OCI-LY1 (cell line): ENCODE measurements at regions not wholly inside any gene's neighbourhood (a gene's known extent, or its start where the extent isn't known, plus 50 kb on each side); places are given as distances from the start of the nearest gene placed in this dataset.

Experiments
- H2AFZ ChIP-seq: fragments of 200-600 bp; sonication (generic), shearing (Covaris generic); 2 replicates; pipeline ENCODE4 v1.6.0; 2014; ENCODE audit warnings: antibody characterized with exemption, mild to moderate bottlenecking, low read length
- H3F3A ChIP-seq: fragments of 200-600 bp; sonication (generic), shearing (Covaris generic); 2 replicates; pipeline ENCODE4 v1.6.0; 2014; ENCODE audit warnings: mild to moderate bottlenecking, antibody characterized with exemption, low read length, moderate library complexity; ENCODE audit not compliant: insufficient read depth
- H3K27ac ChIP-seq: fragments of 200-600 bp; sonication (generic); 2 replicates; pipeline ENCODE4 v1.5.1; 2014; ENCODE audit warnings: low read length, mixed run types, mild to moderate bottlenecking, low read depth; ENCODE audit not compliant: poor library complexity, severe bottlenecking
- H3K27me3 ChIP-seq: fragments of 200-600 bp; sonication (generic); 2 replicates; pipeline ENCODE4 v1.6.0; 2014; ENCODE audit warnings: antibody characterized with exemption, mild to moderate bottlenecking, low read length, moderate library complexity; ENCODE audit not compliant: insufficient read depth
- H3K36me3 ChIP-seq: fragments of 200-600 bp; sonication (generic); 2 replicates; pipeline ENCODE4 v1.6.1; 2014; ENCODE audit warnings: mild to moderate bottlenecking, antibody characterized with exemption, low read length, moderate library complexity, mixed read lengths; ENCODE audit not compliant: insufficient read depth
- H3K4me1 ChIP-seq: fragments of 200-600 bp; sonication (generic); 2 replicates; pipeline ENCODE4 v1.5.1; 2014; ENCODE audit warnings: mild to moderate bottlenecking, low read length, moderate library complexity; ENCODE audit not compliant: insufficient read depth, severe bottlenecking
- H3K4me2 ChIP-seq: fragments of 200-600 bp; sonication (generic), shearing (Covaris generic); 2 replicates; pipeline ENCODE4 v1.6.1; 2014; ENCODE audit warnings: low read length
- H3K4me3 ChIP-seq: fragments of 200-600 bp; sonication (generic); 2 replicates; pipeline ENCODE4 v1.5.1; 2014; ENCODE audit warnings: low read length, low read depth, mild to moderate bottlenecking, mixed read lengths; ENCODE audit not compliant: poor library complexity, severe bottlenecking
- H3K79me2 ChIP-seq: fragments of 200-600 bp; shearing (Covaris generic); 2 replicates; pipeline ENCODE4 v1.6.1; 2016; ENCODE audit warnings: mixed run types, low read length, mixed read lengths; ENCODE audit not compliant: insufficient read depth
- H3K9ac ChIP-seq: fragments of 200-600 bp; sonication (generic), shearing (Covaris generic); 2 replicates; pipeline ENCODE4 v1.6.1; 2014; ENCODE audit warnings: mild to moderate bottlenecking, low read length, mixed read lengths
- H3K9me2 ChIP-seq: fragments of 200-600 bp; sonication (generic), shearing (Covaris generic); 2 replicates; pipeline ENCODE4 v1.6.1; 2014; ENCODE audit warnings: low read depth, mild to moderate bottlenecking, low read length, mixed read lengths
- H3K9me3 ChIP-seq: fragments of 200-600 bp; shearing (Covaris generic); 2 replicates; pipeline ENCODE4 v1.6.1; 2014; ENCODE audit warnings: low read length, mixed read lengths
- H4K20me1 ChIP-seq: fragments of 200-600 bp; sonication (generic), shearing (Covaris generic); 2 replicates; pipeline ENCODE4 v1.6.0; 2016; ENCODE audit warnings: mild to moderate bottlenecking, low read length; ENCODE audit not compliant: insufficient read depth
- CTCF ChIP-seq: fragments of 200-600 bp; sonication (generic), shearing (Covaris generic); IDR thresholded peaks from 2 replicates; pipeline ENCODE4 v1.5.1; 2017; ENCODE audit warnings: mild to moderate bottlenecking, antibody characterized with exemption, low read length, moderate library complexity, mixed read lengths
- EZH2 ChIP-seq: fragments of 200-600 bp; sonication (generic), shearing (Covaris generic); IDR thresholded peaks from 2 replicates; pipeline ENCODE4 v1.8.0; 2017; ENCODE audit warnings: borderline replicate concordance, mixed run types, mild to moderate bottlenecking, antibody characterized with exemption, low read length, moderate library complexity, mixed read lengths

- no peak overlapping the region for H3K9ac ChIP-seq
- no peaks in the 10 kb centered on the region for H3F3A ChIP-seq
- H2AFZ ChIP-seq, result no peak overlapping the region
- H4K20me1 ChIP-seq, result no peaks in the 10 kb centered on the region
- H3K79me2 ChIP-seq, result no peaks in the 10 kb centered on the region
- no peak overlapping the region for H3K27ac ChIP-seq
- no peak overlapping the region for H3K4me2 ChIP-seq
- no peaks in the 10 kb centered on the region for H3K27me3 ChIP-seq
- TF ChIP-seq CTCF (no peak), EZH2 (no peak)
- H3K36me3 ChIP-seq, result no peaks in the 10 kb centered on the region
- H3K4me3 ChIP-seq, result no peak overlapping the region
- no peaks in the 10 kb centered on the region for H3K9me2 ChIP-seq
- H3K9me3 ChIP-seq, result no peaks in the 10 kb centered on the region
- no peaks in the 10 kb centered on the region for H3K4me1 ChIP-seq
Measured at GRCh38 chr13:57813651-57814050, 182.1 kb downstream of the PCDH17 start.

DNA sequence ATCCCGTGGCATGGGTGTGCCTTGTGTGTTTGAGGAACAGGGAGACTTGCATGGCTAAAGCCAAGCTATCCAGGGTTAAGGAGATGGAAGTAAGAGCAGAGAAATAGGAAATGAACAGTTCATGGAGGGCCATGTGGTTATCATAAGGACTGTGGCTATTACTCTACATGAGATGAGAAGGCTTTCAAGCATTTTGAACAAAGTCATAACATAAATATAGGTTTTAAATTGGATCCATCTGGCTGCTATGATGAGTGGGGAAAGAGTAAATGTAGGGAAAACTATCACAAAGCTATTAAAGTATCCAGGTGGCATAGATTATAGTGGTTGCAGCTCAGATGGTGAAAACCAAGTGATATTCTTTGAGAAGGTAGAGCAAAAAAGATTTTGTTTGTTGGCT, 184.1 kb downstream of the PCDH17 start:
- TF ChIP-seq EZH2, result no peak
- TF ChIP-seq CTCF, result no peak
- Histone ChIP-seq H3K27me3 (no peaks in the 10 kb centered on the region), H3K9me3 (no peaks in the 10 kb centered on the region), H3K4me1 (no peaks in the 10 kb centered on the region), H3F3A (no peaks in the 10 kb centered on the region), H2AFZ (no peak overlapping the region), H3K9me2 (no peaks in the 10 kb centered on the region), H3K27ac (no peak overlapping the region), H4K20me1 (no peaks in the 10 kb centered on the region), H3K4me2 (no peak overlapping the region), H3K36me3 (no peaks in the 10 kb centered on the region), H3K79me2 (no peaks in the 10 kb centered on the region), H3K9ac (no peak overlapping the region), H3K4me3 (no peak overlapping the region)

- TF ChIP-seq EZH2 (no peak), CTCF (no peak)
- Histone ChIP-seq H3K9ac (no peak overlapping the region), H3K27me3 (no peaks in the 10 kb centered on the region), H3K79me2 (no peaks in the 10 kb centered on the region), H3K4me3 (no peak overlapping the region), H2AFZ (no peak overlapping the region), H3K4me2 (no peak overlapping the region), H3K36me3 (no peaks in the 10 kb centered on the region), H3F3A (no peaks in the 10 kb centered on the region), H3K9me3 (no peaks in the 10 kb centered on the region), H4K20me1 (no peaks in the 10 kb centered on the region), H3K27ac (no peak overlapping the region), H3K9me2 (no peaks in the 10 kb centered on the region), H3K4me1 (no peaks in the 10 kb centered on the region)
Measured at GRCh38 chr13:57820924-57821323, 189.4 kb downstream of the PCDH17 start.
